HepG2 (cell line): ENCODE measurements at regions not wholly inside any gene's neighbourhood (a gene's known extent, or its start where the extent isn't known, plus 50 kb on each side); places are given as distances from the start of the nearest gene placed in this dataset.

Experiments
- GATA4 ChIP-seq: sonication (generic); IDR thresholded peaks from 2 replicates; pipeline ENCODE4 v1.6.1; 2016; ENCODE audit warnings: antibody characterized with exemption, low read depth, borderline replicate concordance
- GTF3A ChIP-seq: sonication (generic); formaldehyde crosslinking; conservative IDR thresholded peaks from 2 replicates; pipeline ENCODE4 v1.4.0; 2020; ENCODE audit warnings: mild to moderate bottlenecking, missing genetic modification reagents
- ISL2 ChIP-seq: sonication (generic); formaldehyde crosslinking; IDR thresholded peaks from 2 replicates; pipeline ENCODE4 v1.5.0; 2020; ENCODE audit warnings: missing genetic modification reagents
- SKIL ChIP-seq: sonication (generic); formaldehyde crosslinking; IDR thresholded peaks from 2 replicates; pipeline ENCODE4 v1.8.0; 2022; ENCODE audit warnings: missing genetic modification reagents, mild to moderate bottlenecking, moderate library complexity, borderline replicate concordance
- SRSF4 ChIP-seq: fragments of 200-400 bp; formaldehyde crosslinking; IDR thresholded peaks from one replicate; pipeline ENCODE4 v1.6.1; 2018; ENCODE audit warnings: mild to moderate bottlenecking, low read depth, low read length, moderate library complexity; ENCODE audit not compliant: poor library complexity, severe bottlenecking
- TEAD3 ChIP-seq: optimal IDR thresholded peaks from 2 replicates; pipeline ENCODE3; 2016; ENCODE audit warnings: borderline replicate concordance
- ZBTB44 ChIP-seq: sonication (generic); formaldehyde crosslinking; IDR thresholded peaks from 2 replicates; pipeline ENCODE4 v1.4.0; 2020; ENCODE audit warnings: missing genetic modification reagents
- ZNF562 ChIP-seq: sonication (generic); formaldehyde crosslinking; IDR thresholded peaks from 2 replicates; pipeline ENCODE4 v1.8.0; 2022; ENCODE audit warnings: missing genetic modification reagents, borderline replicate concordance
- ZNF839 ChIP-seq: sonication (generic); formaldehyde crosslinking; IDR thresholded peaks from 2 replicates; pipeline ENCODE4 v1.4.0; 2020; ENCODE audit warnings: missing genetic modification reagents, mild to moderate bottlenecking, borderline replicate concordance
- ZZZ3 ChIP-seq: sonication (generic); formaldehyde crosslinking; IDR thresholded peaks from 2 replicates; pipeline ENCODE4 v1.4.0; 2020; ENCODE audit warnings: missing genetic modification reagents, mild to moderate bottlenecking, borderline replicate concordance
- TF ChIP-seq, protein P1 (sequence below): sonication (generic); formaldehyde crosslinking; IDR thresholded peaks from 2 replicates; pipeline ENCODE4 v1.8.1; 2023; ENCODE audit warnings: mild to moderate bottlenecking, missing genetic modification reagents, borderline replicate concordance

GRCh38 chr5:67287510-67288268, 91.1 kb upstream of the CD180 start (continued):
- TF ChIP-seq ZBTB44 (CRISPR knock-in tag), result no peak
- TF ChIP-seq GTF3A (CRISPR knock-in tag), result no peak
- TF ChIP-seq ZNF562 (CRISPR knock-in tag), result no peak
- TF ChIP-seq GATA4, result no peak
- TF ChIP-seq, protein P1, sequence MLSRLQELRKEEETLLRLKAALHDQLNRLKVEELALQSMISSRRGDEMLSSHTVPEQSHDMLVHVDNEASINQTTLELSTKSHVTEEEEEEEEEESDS (CRISPR knock-in tag), result no peak
- no peak for TF ChIP-seq SKIL
- TF ChIP-seq ZNF839 (CRISPR knock-in tag), result no peak
- no peak for TF ChIP-seq ZZZ3 (CRISPR knock-in tag)
- no peak for TF ChIP-seq TEAD3
- TF ChIP-seq ISL2 (CRISPR knock-in tag), result no peak
- no peak for TF ChIP-seq SRSF4
